Transverse colon (tissue), 4 donors: ENCODE measurements at regions not wholly inside any gene's neighbourhood (a gene's known extent, or its start where the extent isn't known, plus 50 kb on each side); places are given as distances from the start of the nearest gene placed in this dataset.
A peak's percentile ranks its signal among the peaks of the same experiment; 100 is the strongest.

ENCODE experiments used
- DNase-seq: peaks from one replicate; pipeline ENCODE4 v3.0.0-alpha.2; 2019
- H3K27ac ChIP-seq, 4 donors: fragments of 200-600 bp; sonication (generic); 2 replicates each; pipeline ENCODE4 v1.5.1; 2016 to 2018; ENCODE audit warnings: inconsistent platforms in 4 of 4
- H3K27me3 ChIP-seq: fragments of 200-600 bp; sonication (generic); 2 replicates; pipeline ENCODE4 v1.5.1; 2017; ENCODE audit warnings: inconsistent platforms
- H3K36me3 ChIP-seq, 4 donors: fragments of 200-600 bp; sonication (generic); 2 replicates each; pipeline ENCODE4 v1.5.1; 2017 to 2019; ENCODE audit warnings: inconsistent platforms in 4 of 4
- H3K4me1 ChIP-seq, 4 donors: fragments of 200-600 bp; sonication (generic); 2 replicates each; pipeline ENCODE4 v1.5.1; 2017 to 2020; ENCODE audit warnings: inconsistent platforms in 4 of 4
- H3K4me3 ChIP-seq, 4 donors: fragments of 200-600 bp; sonication (generic); 1 replicate in 1 of 4; 2 replicates in 3 of 4; pipeline versions ENCODE4 v1.5.1 to v1.6.1; 2017 to 2019; ENCODE audit warnings: inconsistent platforms in 4 of 4
- H3K9me3 ChIP-seq, 2 donors: fragments of 200-600 bp; sonication (generic); 2 replicates each; pipeline ENCODE4 v1.5.1; 2017 to 2019; ENCODE audit warnings: inconsistent platforms in 2 of 2
- EP300 ChIP-seq: sonication (generic); formaldehyde crosslinking; IDR thresholded peaks from one replicate; pipeline ENCODE4 v1.6.1; 2017; ENCODE audit warnings: antibody characterized with exemption, low read depth
- POLR2A ChIP-seq: fragments of 450-650 bp; IDR thresholded peaks from one replicate; pipeline ENCODE4 v1.6.1; 2016; ENCODE audit warnings: antibody characterized with exemption, mild to moderate bottlenecking, moderate library complexity
- POLR2AphosphoS5 ChIP-seq, 3 donors: sonication (generic); formaldehyde crosslinking; IDR thresholded peaks; one replicate each; pipeline ENCODE4 v1.6.1; 2016; ENCODE audit warnings: antibody characterized with exemption in 3 of 3
- WGBS, 2 donors: methylation state at CpG; one replicate each; pipeline ENCODE4 v1.1.5; 2018; ENCODE audit warnings: low coverage in 1 of 2; 5-methylcytosine and 5-hydroxymethylcytosine counted together
- in situ Hi-C, 4 donors: fragments of 200-750 bp; cut with MboI; loops; one replicate each; pipeline versions ENCODE4 v1.15.0 to v1.15.1; 2017; ENCODE audit warnings: low sequenced_read_pairs in 3 of 4, low pct_ligation_motif_present in 1 of 4, low pct_unique_long_range_greater_than_20kb in 1 of 4
- intact Hi-C: fragments of 100-400 bp; cut with DNase I; formaldehyde crosslinking; loops from one replicate; pipeline ENCODE4 v1.15.1; 2023; ENCODE audit warnings: low total_unique reads
- TF ChIP-seq, protein P1 (sequence below), 5 experiments: fragments of 200-600 bp in 3 of 5; fragments of 450-650 bp in 2 of 5; sonication (generic) in 3 of 5; IDR thresholded peaks; 1 replicate in 2 of 5; 2 replicates in 3 of 5; pipeline ENCODE4 v1.5.1; 2016 to 2017; ENCODE audit warnings: antibody characterized with exemption in 5 of 5, inconsistent platforms in 3 of 5, mild to moderate bottlenecking in 2 of 5, moderate library complexity in 1 of 5

DNA sequence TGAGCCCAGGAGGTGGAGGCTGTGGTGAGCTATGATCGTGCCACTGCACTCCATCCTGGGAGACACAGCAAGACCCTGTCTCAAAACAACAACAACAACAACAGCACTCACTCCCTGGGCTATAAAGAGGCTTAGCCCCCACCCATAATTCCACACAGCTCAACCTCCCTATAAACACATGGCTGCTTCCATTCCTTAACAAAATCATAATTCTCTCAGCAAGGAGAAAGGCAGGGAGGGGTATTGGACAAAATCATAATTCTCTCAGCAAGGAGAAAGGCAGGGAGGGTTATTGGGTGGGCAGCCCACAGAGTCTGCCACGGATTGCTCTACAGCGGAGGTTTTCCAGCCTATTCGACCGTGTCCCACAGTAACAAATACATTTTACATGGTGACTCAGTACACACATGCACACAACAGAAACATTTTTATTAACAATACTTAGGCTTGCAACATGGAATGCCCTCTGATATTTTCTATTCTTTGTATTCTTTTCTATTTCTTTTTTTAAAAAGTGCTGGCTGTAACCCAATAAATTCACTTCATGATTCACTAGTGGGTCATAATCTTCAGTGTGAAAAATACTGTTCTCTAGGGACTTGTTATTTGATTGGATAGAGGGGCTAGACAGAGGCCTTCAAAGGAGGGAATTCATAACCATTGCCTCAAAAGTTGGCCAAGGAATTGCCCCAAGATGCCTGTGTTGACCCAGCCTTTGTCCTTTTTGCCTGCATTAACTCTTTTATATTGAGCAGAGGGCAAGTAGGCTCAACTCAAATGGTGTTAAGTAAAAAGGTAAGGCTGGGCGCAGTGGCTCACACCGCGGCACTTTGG, 50.6 kb upstream of the ZMYND8 start:
- H3K27me3 ChIP-seq: no peaks in the 10 kb centered on the region
- no peak overlapping the region for H3K27ac ChIP-seq
- in situ Hi-C loops (no loop called here), intact Hi-C loops (no loop called here)
- no peak overlapping the region for H3K4me3 ChIP-seq
- H3K9me3 ChIP-seq: no peaks in the 10 kb centered on the region
- 91 to 96% methylated on average over 7 to 8 of the region's 8 CpGs for WGBS, 2 donors
- H3K36me3 ChIP-seq: no peaks in the 10 kb centered on the region
- TF ChIP-seq POLR2AphosphoS5 (IDR thresholded peaks at IDR 0.05) (no peak), POLR2A (no peak), EP300 (no peak)
- TF ChIP-seq, protein P1, sequence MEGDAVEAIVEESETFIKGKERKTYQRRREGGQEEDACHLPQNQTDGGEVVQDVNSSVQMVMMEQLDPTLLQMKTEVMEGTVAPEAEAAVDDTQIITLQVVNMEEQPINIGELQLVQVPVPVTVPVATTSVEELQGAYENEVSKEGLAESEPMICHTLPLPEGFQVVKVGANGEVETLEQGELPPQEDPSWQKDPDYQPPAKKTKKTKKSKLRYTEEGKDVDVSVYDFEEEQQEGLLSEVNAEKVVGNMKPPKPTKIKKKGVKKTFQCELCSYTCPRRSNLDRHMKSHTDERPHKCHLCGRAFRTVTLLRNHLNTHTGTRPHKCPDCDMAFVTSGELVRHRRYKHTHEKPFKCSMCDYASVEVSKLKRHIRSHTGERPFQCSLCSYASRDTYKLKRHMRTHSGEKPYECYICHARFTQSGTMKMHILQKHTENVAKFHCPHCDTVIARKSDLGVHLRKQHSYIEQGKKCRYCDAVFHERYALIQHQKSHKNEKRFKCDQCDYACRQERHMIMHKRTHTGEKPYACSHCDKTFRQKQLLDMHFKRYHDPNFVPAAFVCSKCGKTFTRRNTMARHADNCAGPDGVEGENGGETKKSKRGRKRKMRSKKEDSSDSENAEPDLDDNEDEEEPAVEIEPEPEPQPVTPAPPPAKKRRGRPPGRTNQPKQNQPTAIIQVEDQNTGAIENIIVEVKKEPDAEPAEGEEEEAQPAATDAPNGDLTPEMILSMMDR (IDR thresholded peaks at IDR 0.05): no peak
- no peaks in the 10 kb centered on the region for H3K4me1 ChIP-seq
- DNase-seq: no peak

GRCh38 chr20:47411161-47411560, 54.7 kb upstream of the ZMYND8 start:
- H3K4me3 ChIP-seq: no peak overlapping the region
- 52 to 56% methylated on average over 5 of the region's 5 CpGs for WGBS, 2 donors
- DNase-seq: no peak
- intact Hi-C loops: no loop called here
- no peaks in the 10 kb centered on the region for H3K4me1 ChIP-seq
- TF ChIP-seq EP300: no peak
- no peak for TF ChIP-seq POLR2A
- no peak for TF ChIP-seq POLR2AphosphoS5 (IDR thresholded peaks at IDR 0.05)
- TF ChIP-seq, protein P1 (IDR thresholded peaks at IDR 0.05): no peak
- in situ Hi-C loops: no loop called here
- H3K27me3 ChIP-seq: no peaks in the 10 kb centered on the region
- no peaks in the 10 kb centered on the region for H3K36me3 ChIP-seq
- peak overlapping the region; percentile 15 to 55 (median 33) for H3K27ac ChIP-seq
- no peaks in the 10 kb centered on the region for H3K9me3 ChIP-seq

DNA sequence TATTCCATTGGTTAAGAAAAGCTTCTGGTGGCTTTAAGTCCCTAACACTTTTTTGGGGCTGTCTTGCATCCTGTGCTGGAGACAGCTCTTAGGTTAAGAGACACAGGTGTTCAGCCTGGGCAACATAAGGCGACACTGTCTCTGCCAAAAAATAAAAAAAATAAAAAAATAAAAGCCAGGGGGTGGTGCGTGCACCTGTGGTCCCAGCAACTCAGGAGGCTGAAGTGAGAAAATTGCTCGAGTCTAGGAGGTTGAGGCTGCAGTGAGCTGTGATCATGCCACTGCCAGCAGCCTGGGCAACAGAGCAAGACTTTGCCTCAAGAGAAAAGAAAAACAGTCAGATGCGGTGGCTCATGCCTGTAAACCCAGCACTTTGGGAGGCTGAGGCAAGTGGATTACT, 55.6 kb upstream of the ZMYND8 start:
- WGBS, 2 donors: 82 to 100% methylated on average over 2 to 4 of the region's 4 CpGs
- no peaks in the 10 kb centered on the region for H3K4me1 ChIP-seq
- TF ChIP-seq POLR2A (no peak), EP300 (no peak), POLR2AphosphoS5 (IDR thresholded peaks at IDR 0.05) (no peak)
- TF ChIP-seq, protein P1 (IDR thresholded peaks at IDR 0.05): no peak
- H3K27ac ChIP-seq: peak overlapping the region; percentile 15 to 55 (median 33)
- peak; percentile 30 for DNase-seq
- H3K27me3 ChIP-seq: no peaks in the 10 kb centered on the region
- in situ Hi-C loops: no loop called here
- no peaks in the 10 kb centered on the region for H3K9me3 ChIP-seq
- no peak overlapping the region for H3K4me3 ChIP-seq
- no peaks in the 10 kb centered on the region for H3K36me3 ChIP-seq
- intact Hi-C loops: no loop called here

GRCh38 chr20:47413189-47413588, 56.7 kb upstream of the ZMYND8 start:
- Histone ChIP-seq H3K4me1 (no peaks in the 10 kb centered on the region), H3K27me3 (no peaks in the 10 kb centered on the region), H3K9me3 (no peaks in the 10 kb centered on the region), H3K36me3 (no peaks in the 10 kb centered on the region), H3K4me3 (no peak overlapping the region), H3K27ac (peak overlapping the region in 2 of 4 donors; percentile 15 to 55)
- no peak for TF ChIP-seq POLR2A
- TF ChIP-seq EP300: no peak
- TF ChIP-seq, protein P1 (IDR thresholded peaks at IDR 0.05): no peak
- TF ChIP-seq POLR2AphosphoS5 (IDR thresholded peaks at IDR 0.05): no peak
- intact Hi-C loops (no loop called here), in situ Hi-C loops (no loop called here)
- no peak for DNase-seq
- WGBS, 2 donors: 74 to 81% methylated on average over 5 to 8 of the region's 8 CpGs
